GM19023 (cell line): ENCODE measurements at regions not wholly inside any gene's neighbourhood (a gene's known extent, or its start where the extent isn't known, plus 50 kb on each side); places are given as distances from the start of the nearest gene placed in this dataset.
"Not testable (repeated sequence)": the region's sequence is repeated elsewhere in the genome, so short reads cannot be mapped to it uniquely, and the experiment has no call there.

Experiments used
- ATAC-seq: cut with Tn5 transposase; IDR thresholded peaks from one replicate; pipeline ENCODE4 v1.9.1; 2021; ENCODE audit warnings: mild to moderate bottlenecking, moderate library complexity; ENCODE audit not compliant: unreplicated experiment

- no peak for ATAC-seq
Observed at GRCh38 chr6:65997539-65997938, 290.5 kb upstream of the EYS start.

- ATAC-seq = no peak
Observed at GRCh38 chr6:65996096-65996495, 289.1 kb upstream of the EYS start.

- no peak for ATAC-seq
Observed at GRCh38 chr6:65989676-65990075, 282.6 kb upstream of the EYS start.

- ATAC-seq = no peak
Observed at GRCh38 chr6:65988006-65988405, 281.0 kb upstream of the EYS start.

- ATAC-seq = no peak
Observed at GRCh38 chr6:65984089-65984488, 277.1 kb upstream of the EYS start.

- no peak for ATAC-seq
Observed at GRCh38 chr6:65979120-65979519, 272.1 kb upstream of the EYS start.

- not testable (repeated sequence) for ATAC-seq
Observed at GRCh38 chr6:65971252-65971651, 264.2 kb upstream of the EYS start.

GRCh38 chr6:65964261-65964660 is 257.2 kb upstream of the EYS start:
- ATAC-seq = no peak

- ATAC-seq = no peak
Observed at GRCh38 chr6:65955034-65955433, 248.0 kb upstream of the EYS start.

- ATAC-seq = no peak
Observed at GRCh38 chr6:65948062-65948461, 241.0 kb upstream of the EYS start.

- no peak for ATAC-seq
Observed at GRCh38 chr6:65943548-65943947, 236.5 kb upstream of the EYS start.

GRCh38 chr6:65943051-65943450 is 236.0 kb upstream of the EYS start:
- no peak for ATAC-seq

GRCh38 chr6:65938000-65938399 is 231.0 kb upstream of the EYS start:
- ATAC-seq = no peak

- ATAC-seq = no peak
Observed at GRCh38 chr6:65935412-65935811, 228.4 kb upstream of the EYS start.

- no peak for ATAC-seq
Observed at GRCh38 chr6:65933390-65933789, 226.4 kb upstream of the EYS start.

- no peak for ATAC-seq
Observed at GRCh38 chr6:65927141-65927540, 220.1 kb upstream of the EYS start.

GRCh38 chr6:65924411-65924810 is 217.4 kb upstream of the EYS start:
- no peak for ATAC-seq

- no peak for ATAC-seq
Observed at GRCh38 chr6:65922049-65922448, 215.0 kb upstream of the EYS start.

GRCh38 chr6:65908065-65908464 is 201.0 kb upstream of the EYS start:
- ATAC-seq = no peak

- no peak for ATAC-seq
Observed at GRCh38 chr6:65903992-65904391, 197.0 kb upstream of the EYS start.

- ATAC-seq = no peak
Observed at GRCh38 chr6:65900928-65901327, 193.9 kb upstream of the EYS start.

GRCh38 chr6:65896140-65896539 is 189.1 kb upstream of the EYS start:
- ATAC-seq = no peak

GRCh38 chr6:65876668-65877067 is 169.6 kb upstream of the EYS start:
- ATAC-seq = no peak

- ATAC-seq = no peak
Observed at GRCh38 chr6:65852369-65852852, 145.4 kb upstream of the EYS start.
